Liver (tissue), 8 donors: ENCODE measurements at regions not wholly inside any gene's neighbourhood (a gene's known extent, or its start where the extent isn't known, plus 50 kb on each side); places are given as distances from the start of the nearest gene placed in this dataset.

ENCODE experiments used
- DNase-seq: peaks from one replicate; pipeline ENCODE4 v3.0.0-alpha.2; 2017; ENCODE audit warnings: low spot score
- H3K27ac ChIP-seq, 2 donors: one replicate each; pipeline ENCODE4 v1.7.0; 2013; ENCODE audit warnings: inconsistent platforms in 2 of 2, low read length in 2 of 2, control low read depth in 1 of 2, low read depth in 1 of 2, mild to moderate bottlenecking in 1 of 2
- H3K27me3 ChIP-seq, 4 donors: one replicate each; pipeline versions ENCODE4 v1.6.1 to v1.7.0; 2013; ENCODE audit warnings: low read length in 3 of 4, inconsistent platforms in 1 of 4, mild to moderate bottlenecking in 1 of 4, moderate library complexity in 1 of 4; ENCODE audit not compliant: control insufficient read depth in 4 of 4, insufficient read depth in 4 of 4
- H3K36me3 ChIP-seq, 4 donors: one replicate each; pipeline versions ENCODE4 v1.6.1 to v1.7.0; 2013; ENCODE audit warnings: low read length in 3 of 4, mild to moderate bottlenecking in 3 of 4, low read depth in 1 of 4, moderate library complexity in 1 of 4; ENCODE audit not compliant: control insufficient read depth in 4 of 4, insufficient read depth in 3 of 4
- H3K4me1 ChIP-seq, 4 donors: one replicate each; pipeline versions ENCODE4 v1.6.1 to v1.7.0; 2013; ENCODE audit warnings: low read length in 3 of 4, mild to moderate bottlenecking in 3 of 4, moderate library complexity in 1 of 4; ENCODE audit not compliant: control insufficient read depth in 4 of 4, insufficient read depth in 4 of 4
- H3K4me3 ChIP-seq, 3 donors: one replicate each; pipeline versions ENCODE4 v1.6.1 to v1.7.0; 2013; ENCODE audit warnings: low read length in 3 of 3, control low read depth in 1 of 3, low read depth in 1 of 3, mild to moderate bottlenecking in 1 of 3
- H3K9ac ChIP-seq, 2 donors: one replicate each; pipeline ENCODE4 v1.7.0; 2013; ENCODE audit warnings: low read length in 2 of 2, mild to moderate bottlenecking in 2 of 2, moderate library complexity in 2 of 2, control low read depth in 1 of 2, low read depth in 1 of 2
- H3K9me3 ChIP-seq, 4 donors: one replicate each; pipeline versions ENCODE4 v1.6.1 to v1.7.0; 2013; ENCODE audit warnings: low read length in 3 of 4; ENCODE audit not compliant: control insufficient read depth in 4 of 4
- ATF3 ChIP-seq: IDR thresholded peaks from 2 replicates; pipeline ENCODE4 v1.6.1; 2016; ENCODE audit warnings: antibody characterized with exemption
- CTCF ChIP-seq: fragments of 150-350 bp; IDR thresholded peaks from 2 replicates; pipeline ENCODE4 v1.5.1; 2017; ENCODE audit warnings: improper control_type of control experiment, low read depth, low read length; ENCODE audit not compliant: missing input control
- EGR1 ChIP-seq, 2 donors: IDR thresholded peaks; 2 replicates each; pipeline ENCODE4 v1.6.1; 2016 to 2018; ENCODE audit warnings: antibody characterized with exemption in 2 of 2, low read depth in 2 of 2
- FOXA1 ChIP-seq: IDR thresholded peaks from 2 replicates; pipeline ENCODE4 v1.6.1; 2016; ENCODE audit warnings: antibody characterized with exemption
- FOXA2 ChIP-seq: IDR thresholded peaks from 2 replicates; pipeline ENCODE4 v1.6.1; 2016; ENCODE audit warnings: antibody characterized with exemption
- GABPA ChIP-seq, 2 donors: IDR thresholded peaks in 1 of 2; conservative IDR thresholded peaks in 1 of 2; 2 replicates each; pipeline ENCODE4 v1.6.1; 2016; ENCODE audit warnings: antibody characterized with exemption in 2 of 2, mild to moderate bottlenecking in 1 of 2, moderate library complexity in 1 of 2
- HNF4A ChIP-seq, 2 donors: conservative IDR thresholded peaks; 2 replicates each; pipeline ENCODE4 v1.6.1; 2016; ENCODE audit warnings: antibody characterized with exemption in 2 of 2, mild to moderate bottlenecking in 2 of 2
- HNF4G ChIP-seq: IDR thresholded peaks from 2 replicates; pipeline ENCODE4 v1.6.1; 2016; ENCODE audit warnings: antibody characterized with exemption
- JUND ChIP-seq, 2 donors: IDR thresholded peaks; 2 replicates each; pipeline ENCODE4 v1.6.1; 2016; ENCODE audit warnings: antibody characterized with exemption in 2 of 2
- MAX ChIP-seq: IDR thresholded peaks from 2 replicates; pipeline ENCODE4 v1.6.1; 2016; ENCODE audit warnings: antibody characterized with exemption
- NR2F2 ChIP-seq: IDR thresholded peaks from 2 replicates; pipeline ENCODE4 v1.6.1; 2016; ENCODE audit warnings: antibody characterized with exemption
- RAD21 ChIP-seq, 2 donors: IDR thresholded peaks; 2 replicates each; pipeline ENCODE4 v1.6.1; 2016; ENCODE audit warnings: antibody characterized with exemption in 2 of 2, mild to moderate bottlenecking in 2 of 2
- REST ChIP-seq: IDR thresholded peaks from 2 replicates; pipeline ENCODE4 v1.6.1; 2016; ENCODE audit warnings: antibody characterized with exemption, mild to moderate bottlenecking
- RXRA ChIP-seq, 2 donors: IDR thresholded peaks; 2 replicates each; pipeline ENCODE4 v1.6.1; 2017 to 2018; ENCODE audit warnings: antibody characterized with exemption in 2 of 2, mild to moderate bottlenecking in 1 of 2
- SP1 ChIP-seq: IDR thresholded peaks from 2 replicates; pipeline ENCODE4 v1.6.1; 2018; ENCODE audit warnings: antibody characterized with exemption, mild to moderate bottlenecking
- TAF1 ChIP-seq: conservative IDR thresholded peaks from 2 replicates; pipeline ENCODE4 v1.6.1; 2016; ENCODE audit warnings: antibody characterized with exemption, mild to moderate bottlenecking
- YY1 ChIP-seq: IDR thresholded peaks from 2 replicates; pipeline ENCODE4 v1.6.1; 2016; ENCODE audit warnings: antibody characterized with exemption, mild to moderate bottlenecking
- ZBTB33 ChIP-seq: IDR thresholded peaks from 2 replicates; pipeline ENCODE4 v1.6.1; 2016; ENCODE audit warnings: antibody characterized with exemption
- WGBS: extraction: QIAGEN DNeasy Blood & Tissue Kit; methylation state at CpG from one replicate; pipeline ENCODE4 v1.1.7; 2013; 5-methylcytosine and 5-hydroxymethylcytosine counted together
- donor health status: healthy.
- donor health status: healthy.
- donor health status: healthy.
- donor health status: healthy.
- donor health status: healthy.

GRCh38 chr2:120499784-120500495 is 154.0 kb downstream of the INHBB start:
- Histone ChIP-seq H3K4me1 (peaks cover 5 to 25% (median 12%) of the 10 kb centered on the region in 4 donors), H3K36me3 (no peaks in the 10 kb centered on the region), H3K27ac (peak overlapping the region in 1 of 2 donors; percentile 12), H3K4me3 (no peak overlapping the region), H3K27me3 (no peaks in the 10 kb centered on the region), H3K9ac (no peak overlapping the region), H3K9me3 (no peaks in the 10 kb centered on the region)
- TF ChIP-seq EGR1 (IDR thresholded peaks at IDR 0.05; ENCODE audit: low read depth in 2 of 2) = no peak
- no peak for TF ChIP-seq ATF3
- no peak for TF ChIP-seq FOXA2
- peak in 1 of 2 donors; percentile 58 for TF ChIP-seq RXRA (IDR thresholded peaks at IDR 0.05)
- TF ChIP-seq RAD21 (IDR thresholded peaks at IDR 0.05) = peak; percentile 29 to 30
- peak; percentile 36 for TF ChIP-seq SP1
- TF ChIP-seq CTCF = no peak
- no peak for TF ChIP-seq YY1
- TF ChIP-seq HNF4A (conservative IDR thresholded peaks at IDR 0.05) = peak; percentile 59 to 75
- no peak for TF ChIP-seq TAF1
- TF ChIP-seq HNF4G = no peak
- no peak for TF ChIP-seq NR2F2
- TF ChIP-seq MAX = no peak
- no peak for DNase-seq
- 59% methylated on average over 13 of the region's 13 CpGs for WGBS

GRCh38 chr2:120501591-120501990 is 155.7 kb downstream of the INHBB start:
- WGBS = 93% methylated on average over 8 of the region's 8 CpGs
- TF ChIP-seq YY1 (no peak), ZBTB33 (no peak), CTCF (no peak), HNF4G (no peak), HNF4A (conservative IDR thresholded peaks at IDR 0.05) (no peak), EGR1 (IDR thresholded peaks at IDR 0.05; ENCODE audit: low read depth in 2 of 2) (no peak), ATF3 (no peak), JUND (IDR thresholded peaks at IDR 0.05) (no peak), FOXA1 (no peak), MAX (no peak), GABPA (IDR thresholded peaks at IDR 0.05 in 1 of 2, conservative IDR thresholded peaks at IDR 0.05 in 1 of 2) (no peak), RXRA (IDR thresholded peaks at IDR 0.05) (no peak), TAF1 (no peak), REST (no peak)
- Histone ChIP-seq H3K27ac (no peak overlapping the region), H3K36me3 (no peaks in the 10 kb centered on the region), H3K4me3 (no peak overlapping the region), H3K9me3 (no peaks in the 10 kb centered on the region), H3K27me3 (no peaks in the 10 kb centered on the region), H3K9ac (no peak overlapping the region), H3K4me1 (peaks cover 5 to 29% (median 12%) of the 10 kb centered on the region in 4 donors)
- DNase-seq = no peak
